Stimulated activated naive CD4-positive, alpha-beta T cell (primary cell): ENCODE measurements at regions not wholly inside any gene's neighbourhood (a gene's known extent, or its start where the extent isn't known, plus 50 kb on each side); places are given as distances from the start of the nearest gene placed in this dataset.
"Not testable (repeated sequence)": the region's sequence is repeated elsewhere in the genome, so short reads cannot be mapped to it uniquely, and the experiment has no call there.

ENCODE experiments used
- DNase-seq, 6 experiments: peaks; one replicate each; lab custom pipeline; 2025; lab: John Stamatoyannopoulos, UW

DNA sequence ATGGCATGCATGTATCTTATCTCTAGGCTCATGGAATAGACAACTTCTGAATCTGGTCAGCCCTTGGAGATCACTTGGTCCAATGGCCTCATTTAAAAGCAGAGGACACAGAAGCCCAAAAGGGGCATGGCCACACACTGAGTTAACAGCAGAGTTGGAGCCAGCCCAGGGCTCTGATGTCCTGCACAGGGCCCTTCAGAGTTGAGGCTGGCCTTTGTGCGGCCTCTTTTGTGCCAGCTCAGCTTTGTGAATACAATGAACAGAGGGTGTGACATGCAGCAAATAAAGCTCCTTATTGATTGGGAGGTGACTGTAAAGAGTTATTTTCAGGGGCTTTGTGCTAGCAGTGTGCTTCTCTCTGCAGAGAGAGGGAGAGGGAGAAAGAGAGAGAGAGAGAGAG lies 150.1 kb upstream of the STK32A start:
- no peak for DNase-seq

DNA sequence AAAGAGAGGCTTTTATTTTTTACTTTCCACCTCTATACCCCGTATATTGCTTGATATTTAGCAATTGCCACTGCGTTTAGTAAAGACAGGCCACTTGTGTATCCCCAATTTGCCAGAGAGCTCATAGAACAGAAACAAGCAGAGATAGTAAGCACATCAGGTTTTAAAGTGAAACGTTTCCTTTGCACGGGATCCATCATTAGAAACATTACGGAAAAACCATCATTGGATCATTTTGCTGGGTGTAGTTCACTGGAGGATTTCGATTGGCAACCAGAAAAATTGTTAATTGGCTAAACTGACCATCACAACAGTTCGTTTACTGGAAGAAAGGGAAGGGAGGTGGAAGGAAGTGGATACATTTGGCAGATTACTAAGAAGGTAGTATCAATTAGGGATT lies 149.4 kb upstream of the STK32A start:
- DNase-seq = no peak

DNA sequence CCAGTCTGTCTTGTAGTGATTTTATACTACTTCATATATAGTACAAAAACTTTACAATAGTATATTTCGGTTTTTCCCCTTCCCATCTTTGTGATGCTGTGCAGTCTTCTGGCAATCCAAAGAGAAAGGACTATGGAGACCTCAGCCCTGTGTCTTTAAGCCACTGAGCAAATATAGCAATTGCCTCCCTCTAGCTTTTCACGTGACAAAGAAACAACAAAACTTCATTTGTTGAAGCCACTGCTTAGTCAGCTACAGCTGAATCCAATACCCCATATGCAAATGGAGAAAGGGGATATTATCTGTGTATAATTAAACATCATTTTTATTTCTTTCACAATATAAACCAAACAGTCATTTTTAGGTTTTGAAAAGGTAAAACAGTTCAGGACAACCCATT lies 142.8 kb upstream of the STK32A start:
- DNase-seq = no peak

DNA sequence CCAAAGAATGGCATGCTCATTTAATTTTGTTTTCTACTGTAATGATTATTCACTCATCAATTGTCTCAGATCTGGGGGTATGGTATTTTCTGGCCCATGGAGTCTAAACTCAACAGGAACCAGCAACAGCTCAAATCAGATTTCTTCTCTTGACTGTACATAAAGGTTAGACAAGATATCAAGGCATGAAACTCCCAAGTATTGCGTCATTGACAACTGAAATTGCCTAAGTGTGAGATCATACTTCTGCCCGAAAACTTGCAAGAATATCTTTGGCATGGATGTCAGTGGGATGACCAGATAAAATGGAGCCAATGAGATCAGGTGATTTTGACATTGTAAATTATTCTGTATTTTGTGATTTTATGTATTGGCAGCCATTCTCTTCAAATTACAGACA lies 141.7 kb upstream of the STK32A start:
- no peak for DNase-seq

DNA sequence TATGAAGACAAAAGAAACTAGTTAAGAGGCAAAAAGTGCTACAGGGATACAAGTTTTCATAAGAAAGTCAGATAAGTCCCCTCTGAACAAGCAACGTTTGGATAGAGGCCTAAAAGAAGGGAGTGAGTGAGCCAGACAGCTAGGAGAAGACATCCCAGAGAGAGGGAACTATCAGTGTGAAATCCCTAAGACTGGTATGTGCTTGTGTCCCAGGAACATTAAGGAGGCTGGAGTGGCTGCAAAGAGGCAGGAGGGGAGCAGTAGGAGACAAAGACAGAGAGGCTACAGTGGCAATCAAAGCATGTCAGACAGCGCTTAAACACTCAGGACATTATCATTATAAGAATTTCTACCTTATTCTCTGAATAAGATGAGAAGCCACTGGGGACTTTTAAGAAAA lies 139.1 kb upstream of the STK32A start:
- DNase-seq = no peak

DNA sequence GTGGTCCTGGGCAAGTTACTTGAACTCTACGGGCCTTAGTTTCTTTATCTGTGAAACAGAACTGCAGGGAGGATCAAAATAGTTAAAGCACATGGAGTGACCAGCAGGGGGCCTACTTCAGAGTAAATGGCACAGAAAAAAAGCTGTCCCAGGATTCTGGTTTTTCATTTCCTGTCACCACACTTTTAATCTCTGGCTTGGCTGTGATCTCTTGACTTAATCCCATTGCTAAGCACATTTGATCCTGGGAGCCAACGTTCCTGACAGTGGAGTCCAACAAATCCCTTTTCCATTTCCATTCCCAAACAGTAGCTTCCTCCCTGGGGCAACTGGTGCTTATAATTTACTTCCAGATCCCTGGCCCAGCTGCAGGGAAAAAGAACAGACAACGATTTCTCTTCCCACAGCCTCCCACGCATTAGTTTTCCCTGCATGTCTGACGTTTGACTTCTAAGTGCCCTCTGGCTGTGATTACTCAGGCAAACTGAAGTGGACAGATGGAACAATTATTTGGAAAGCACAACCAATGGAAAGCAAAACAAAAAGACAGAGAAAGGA lies 136.5 kb upstream of the STK32A start:
- no peak for DNase-seq

DNA sequence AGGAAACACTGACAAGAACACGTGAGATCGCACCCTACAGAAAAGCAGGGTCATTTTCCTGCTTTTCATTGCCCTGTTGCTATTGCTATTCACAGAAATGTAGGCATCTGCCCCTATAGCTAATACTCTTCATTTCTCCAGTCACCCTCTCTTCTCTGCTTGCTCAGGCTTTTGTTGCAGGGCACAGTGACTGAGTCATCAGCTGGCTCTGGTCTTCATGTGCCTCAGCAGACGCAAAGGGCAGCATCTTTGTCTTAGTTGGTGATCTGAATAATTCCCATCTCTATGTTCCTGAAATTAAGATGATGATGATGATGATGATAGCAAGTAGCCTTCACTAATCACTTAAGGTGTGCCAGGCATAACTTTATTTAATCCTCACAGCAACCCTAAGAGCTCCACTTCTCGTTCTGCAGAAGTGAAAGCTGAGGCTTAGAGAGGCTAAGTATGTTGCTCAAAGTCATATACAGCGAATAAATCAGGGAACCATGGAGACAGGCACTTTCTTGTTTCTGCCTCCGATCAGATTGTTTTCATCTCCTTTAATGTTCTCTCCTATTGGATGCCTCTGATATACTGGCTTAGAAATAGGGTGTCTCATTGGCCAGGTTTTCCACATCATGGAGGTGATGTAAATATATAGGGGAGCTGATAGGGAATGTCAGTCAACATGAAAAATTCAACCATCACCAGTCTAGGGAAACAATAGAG lies 133.0 kb upstream of the STK32A start:
- DNase-seq = no peak

DNA sequence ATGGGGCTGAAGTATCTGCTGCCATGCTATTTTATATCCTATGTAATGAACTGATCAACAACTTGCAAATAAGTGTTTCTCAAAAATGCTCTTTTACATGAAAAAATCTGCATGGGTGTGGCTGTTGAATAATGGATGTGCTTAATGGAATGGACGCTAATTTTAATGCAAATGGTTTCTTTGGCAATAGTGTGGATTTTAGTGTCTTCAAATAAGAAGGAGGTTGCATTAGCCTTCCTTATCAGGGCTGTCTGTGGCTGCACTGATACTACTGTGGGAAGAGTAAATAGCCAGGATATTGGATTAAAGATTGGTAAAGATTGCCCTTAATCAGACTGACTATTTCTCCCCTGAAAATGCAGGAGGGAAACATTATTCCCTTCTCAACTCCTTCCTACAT lies 121.9 kb upstream of the STK32A start:
- no peak for DNase-seq

GRCh38 chr5:147113967-147114366 lies 120.9 kb upstream of the STK32A start:
- no peak for DNase-seq

GRCh38 chr5:147139759-147140158 lies 95.1 kb upstream of the STK32A start:
- not testable (repeated sequence) for DNase-seq

- no peak for DNase-seq
Observed at GRCh38 chr5:147140558-147140957, 94.3 kb upstream of the STK32A start.

DNA sequence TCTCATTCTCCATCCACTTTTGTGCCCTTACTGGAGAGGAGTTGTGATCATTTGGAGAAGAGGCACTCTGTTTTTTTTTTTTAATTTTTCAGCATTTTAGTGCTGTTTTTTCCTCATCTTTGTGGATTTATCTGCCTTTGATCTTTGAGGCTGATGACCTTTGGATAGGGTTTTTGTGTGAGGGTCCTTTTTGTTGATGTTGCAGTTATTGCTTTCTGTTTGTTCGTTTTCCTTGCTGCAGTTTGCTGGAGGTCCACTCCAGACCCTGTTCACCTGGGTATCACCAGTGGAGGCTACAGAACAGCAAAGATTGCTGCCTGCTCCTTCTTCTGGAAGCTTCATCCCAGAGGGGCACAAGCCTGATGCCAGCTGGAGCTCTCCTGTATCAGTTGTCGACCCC lies 93.2 kb upstream of the STK32A start:
- not testable (repeated sequence) for DNase-seq

- DNase-seq = no peak
Observed at GRCh38 chr5:147143215-147143614, 91.6 kb upstream of the STK32A start.

GRCh38 chr5:147145328-147145727 lies 89.5 kb upstream of the STK32A start:
- no peak for DNase-seq

- no peak for DNase-seq
Observed at GRCh38 chr5:147148715-147149114, 86.1 kb upstream of the STK32A start.

DNA sequence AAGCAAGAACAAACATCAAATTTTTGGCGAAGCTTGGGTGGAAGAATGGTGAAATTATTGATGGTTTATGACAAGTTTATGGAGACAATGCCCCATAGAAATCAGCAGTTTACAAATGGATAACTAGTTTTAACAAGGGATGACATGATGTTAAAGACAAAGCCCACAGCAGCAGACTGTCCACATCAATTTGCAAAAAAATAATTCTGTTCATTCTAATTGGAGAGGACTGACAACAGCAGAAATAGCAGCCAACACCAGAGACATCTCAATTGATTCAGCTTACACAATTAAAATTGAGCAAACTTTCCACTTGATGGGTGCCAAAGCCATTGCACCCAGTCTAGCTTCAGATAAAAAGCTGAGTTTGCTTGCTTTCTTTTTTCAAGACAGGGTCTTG lies 82.7 kb upstream of the STK32A start:
- DNase-seq = no peak

DNA sequence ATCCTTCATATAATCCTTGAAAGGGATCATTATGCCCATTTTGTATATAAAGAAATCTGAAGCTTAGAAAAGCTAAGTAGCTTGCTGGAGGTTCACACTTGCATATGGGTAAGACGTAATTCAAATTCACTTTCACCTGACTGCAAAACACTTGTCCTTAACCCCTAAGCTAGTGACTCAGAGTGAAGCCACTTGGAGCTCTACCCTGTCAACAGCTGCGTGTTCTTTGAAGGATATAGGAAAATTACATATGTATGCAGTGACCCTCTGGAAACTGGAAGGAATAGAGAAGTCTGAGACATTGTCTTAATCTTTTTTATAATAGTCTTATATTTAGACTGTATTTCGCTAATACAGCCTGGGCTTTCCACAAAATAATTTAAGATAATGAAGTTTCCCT lies 80.0 kb upstream of the STK32A start:
- DNase-seq = no peak

DNA sequence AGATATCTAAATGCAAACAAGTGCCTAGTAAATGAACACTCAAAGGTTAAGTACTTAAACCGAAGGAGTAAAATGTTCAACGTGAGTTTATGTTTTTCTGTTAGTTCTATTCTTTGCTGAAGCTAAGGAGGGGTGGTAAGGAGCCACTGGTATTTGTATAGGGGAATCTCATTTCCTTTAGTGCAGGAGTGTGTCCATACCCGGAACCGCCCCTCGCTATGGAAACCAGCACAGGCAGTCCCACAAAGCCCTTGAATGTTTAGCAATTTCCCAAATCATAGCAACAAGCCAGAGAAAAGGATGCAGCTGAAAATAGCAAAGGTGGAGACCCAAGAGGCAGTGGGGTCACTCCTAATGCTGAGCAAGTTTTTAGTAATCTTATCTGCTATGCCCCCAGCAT lies 78.8 kb upstream of the STK32A start:
- no peak for DNase-seq

GRCh38 chr5:147160902-147161700 lies 73.7 kb upstream of the STK32A start:
- DNase-seq = no peak

GRCh38 chr5:147162740-147163139 lies 72.1 kb upstream of the STK32A start:
- no peak for DNase-seq

GRCh38 chr5:147167529-147167928 lies 67.3 kb upstream of the STK32A start:
- no peak for DNase-seq

GRCh38 chr5:147168578-147169327 lies 66.1 kb upstream of the STK32A start:
- DNase-seq = no peak

DNA sequence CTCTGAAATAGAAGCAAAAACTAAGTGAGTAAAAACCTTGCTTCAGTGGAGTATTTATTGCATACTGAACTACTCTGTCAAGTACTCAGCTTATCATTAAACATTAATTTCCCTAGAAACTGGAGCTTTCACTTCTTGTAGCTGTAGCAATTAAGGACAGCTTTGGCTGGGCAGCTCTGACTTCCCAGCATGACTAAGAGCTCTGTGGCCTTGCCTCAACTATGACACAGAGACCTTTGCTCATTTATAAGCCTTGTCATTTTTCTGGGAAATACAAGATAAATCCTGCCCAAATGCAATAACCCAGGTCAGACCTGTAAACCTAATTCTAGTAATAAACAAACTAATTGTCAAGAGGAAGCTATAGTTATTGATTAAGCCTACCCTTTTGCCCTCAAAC lies 65.4 kb upstream of the STK32A start:
- DNase-seq = no peak
